GM06990 (cell line): ENCODE measurements at regions not wholly inside any gene's neighbourhood (a gene's known extent, or its start where the extent isn't known, plus 50 kb on each side); places are given as distances from the start of the nearest gene placed in this dataset.

ENCODE experiments used
- DNase-seq: peaks from one replicate; pipeline ENCODE4 v3.0.0-alpha.2; 2011; ENCODE audit not compliant: insufficient read length; ENCODE audit errors: extremely low read depth
- H3K27me3 ChIP-seq: replicated peaks from 2 replicates; pipeline ENCODE4 v1.6.0; 2011; ENCODE audit warnings: low read length; ENCODE audit not compliant: control insufficient read depth, insufficient read depth
- H3K36me3 ChIP-seq: 2 replicates; pipeline ENCODE4 v1.5.1; 2011; ENCODE audit warnings: low read length; ENCODE audit not compliant: control insufficient read depth, insufficient read depth
- H3K4me3 ChIP-seq: replicated peaks from 2 replicates; pipeline ENCODE4 v1.5.1; 2011; ENCODE audit warnings: low read depth, mild to moderate bottlenecking, control low read depth, low read length
- CTCF ChIP-seq: IDR thresholded peaks from 2 replicates; pipeline ENCODE4 v1.5.1; 2011; ENCODE audit warnings: low read length, control low read depth, mild to moderate bottlenecking, inconsistent platforms; ENCODE audit not compliant: insufficient read depth, poor library complexity, severe bottlenecking

GRCh38 chr4:24158031-24158430 is 268.2 kb upstream of the PPARGC1A start:
- no peak overlapping the region for H3K4me3 ChIP-seq
- DNase-seq, result no peak
- H3K27me3 ChIP-seq, result no peaks in the 10 kb centered on the region
- TF ChIP-seq CTCF, result no peak
- H3K36me3 ChIP-seq, result no peaks in the 10 kb centered on the region

- no peak overlapping the region for H3K4me3 ChIP-seq
- no peaks in the 10 kb centered on the region for H3K36me3 ChIP-seq
- H3K27me3 ChIP-seq, result no peaks in the 10 kb centered on the region
- no peak for DNase-seq
- TF ChIP-seq CTCF, result no peak
These were observed 260.2 kb upstream of the PPARGC1A start for GRCh38 chr4:24150034-24150433.

GRCh38 chr4:24146127-24146526 is 256.3 kb upstream of the PPARGC1A start:
- DNase-seq, result no peak
- Histone ChIP-seq H3K36me3 (no peaks in the 10 kb centered on the region), H3K4me3 (no peak overlapping the region), H3K27me3 (no peaks in the 10 kb centered on the region)
- TF ChIP-seq CTCF, result no peak

GRCh38 chr4:24145591-24145990 is 255.7 kb upstream of the PPARGC1A start:
- no peak overlapping the region for H3K4me3 ChIP-seq
- TF ChIP-seq CTCF, result no peak
- DNase-seq, result no peak
- no peaks in the 10 kb centered on the region for H3K36me3 ChIP-seq
- H3K27me3 ChIP-seq, result no peaks in the 10 kb centered on the region

- H3K36me3 ChIP-seq, result no peaks in the 10 kb centered on the region
- H3K27me3 ChIP-seq, result no peaks in the 10 kb centered on the region
- no peak overlapping the region for H3K4me3 ChIP-seq
- TF ChIP-seq CTCF, result no peak
- DNase-seq, result no peak
These were observed 254.5 kb upstream of the PPARGC1A start for GRCh38 chr4:24144381-24144780.

GRCh38 chr4:24143741-24144140 is 253.9 kb upstream of the PPARGC1A start:
- no peaks in the 10 kb centered on the region for H3K27me3 ChIP-seq
- TF ChIP-seq CTCF, result no peak
- DNase-seq, result no peak
- H3K4me3 ChIP-seq, result no peak overlapping the region
- no peaks in the 10 kb centered on the region for H3K36me3 ChIP-seq
